Fibroblast of skin of left biceps (primary cell): ENCODE measurements at regions not wholly inside any gene's neighbourhood (a gene's known extent, or its start where the extent isn't known, plus 50 kb on each side); places are given as distances from the start of the nearest gene placed in this dataset.

Experiments
- DNase-seq, 2 experiments: peaks; one replicate each; pipeline ENCODE4 v3.0.0-alpha.2; 2013; ENCODE audit warnings: low read depth in 2 of 2

DNA sequence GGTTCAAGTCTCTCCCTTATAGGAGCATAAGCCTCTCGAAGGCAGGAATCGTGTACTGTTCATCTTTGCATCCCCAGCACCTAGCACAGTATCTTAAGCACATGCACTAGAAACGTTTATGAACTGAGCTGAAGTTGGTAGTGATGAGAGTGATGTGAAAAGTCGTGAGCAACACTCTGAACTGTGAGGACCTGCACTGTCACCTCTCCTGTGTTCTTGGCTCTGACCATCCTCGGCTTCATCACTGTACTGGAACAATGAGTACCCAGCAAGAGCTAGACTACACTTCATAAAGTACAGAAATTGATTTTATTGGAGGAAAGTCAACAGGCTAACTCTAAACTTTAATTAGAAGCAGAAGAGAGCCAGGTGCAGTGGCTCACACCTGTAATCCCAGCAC, 473.6 kb downstream of the BCAT1 start:
- DNase-seq = no peak

DNA sequence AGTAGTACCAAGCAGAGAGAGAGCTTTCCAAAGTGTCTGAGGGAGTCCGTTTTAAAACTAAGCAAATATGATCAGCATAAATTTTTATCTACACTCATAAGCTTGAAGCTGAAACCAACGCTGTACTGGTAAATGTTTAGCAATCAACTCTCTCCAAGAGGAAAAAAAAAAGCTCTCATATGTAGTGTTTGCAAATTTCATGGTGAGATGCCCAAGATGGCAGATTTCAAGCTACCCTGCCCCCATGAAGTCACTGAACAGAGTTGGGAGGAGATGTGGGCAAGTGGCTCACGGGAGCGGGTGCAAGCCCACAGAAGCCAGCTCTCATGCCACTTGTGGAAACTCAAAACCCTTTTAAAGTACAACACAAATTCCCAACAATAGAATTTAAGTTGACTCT, 475.8 kb downstream of the BCAT1 start:
- no peak for DNase-seq

DNA sequence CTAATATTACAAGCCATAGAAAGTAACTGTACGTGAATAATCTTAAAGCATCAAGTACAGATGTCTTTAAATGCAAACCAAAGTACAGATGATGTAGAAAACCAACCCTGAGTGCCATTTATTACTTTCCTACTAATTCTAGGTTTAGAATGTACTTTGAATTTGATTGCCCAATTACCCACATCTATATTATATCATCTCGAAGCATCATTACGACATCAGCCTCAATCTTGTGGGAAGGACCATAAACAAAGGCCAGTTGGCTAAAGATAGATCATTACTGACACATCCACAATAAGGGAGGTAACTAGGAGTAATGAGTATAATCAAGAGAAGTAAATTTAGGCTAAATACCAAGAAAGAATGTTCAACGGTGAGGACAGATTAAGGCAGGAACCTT, 478.9 kb downstream of the BCAT1 start:
- DNase-seq = no peak

DNA sequence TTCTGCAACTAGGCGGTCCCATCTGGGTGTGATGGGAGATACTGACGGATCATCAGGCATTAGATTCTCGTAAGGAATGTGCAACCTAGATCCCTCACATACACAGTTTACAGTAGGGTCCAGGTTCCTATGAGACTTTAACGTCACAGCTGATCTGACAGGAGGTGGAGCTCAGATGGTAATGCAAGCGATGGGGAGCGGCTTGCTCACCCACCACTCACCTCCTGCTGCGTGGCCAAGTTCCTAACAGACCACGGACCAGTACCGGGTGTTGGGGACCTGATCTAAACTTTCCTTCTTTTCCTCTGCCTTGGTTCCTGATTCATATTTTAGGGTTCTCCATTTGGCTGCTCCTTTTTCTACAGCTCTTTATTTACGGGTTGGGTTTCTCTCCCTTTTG, 479.8 kb downstream of the BCAT1 start:
- DNase-seq = no peak

DNA sequence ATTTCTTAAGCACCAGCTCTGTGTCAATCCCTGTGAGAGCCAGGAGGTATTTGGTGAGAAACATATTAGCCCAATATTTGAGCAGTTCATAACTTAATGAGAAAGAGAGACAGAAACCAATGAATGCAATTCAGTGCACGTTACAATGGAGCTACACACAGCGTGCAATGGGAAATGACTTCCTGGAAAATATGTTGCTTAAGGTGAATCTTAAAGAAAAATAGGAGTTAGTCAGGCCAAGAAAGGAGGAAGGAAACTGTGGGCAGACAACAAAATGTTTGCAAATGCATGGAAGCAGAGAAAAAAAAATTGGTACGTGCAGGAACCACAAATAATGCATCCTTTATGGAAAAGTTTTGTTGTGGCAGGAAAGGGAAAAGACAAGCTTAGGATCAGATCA, 481.7 kb downstream of the BCAT1 start:
- DNase-seq = no peak

DNA sequence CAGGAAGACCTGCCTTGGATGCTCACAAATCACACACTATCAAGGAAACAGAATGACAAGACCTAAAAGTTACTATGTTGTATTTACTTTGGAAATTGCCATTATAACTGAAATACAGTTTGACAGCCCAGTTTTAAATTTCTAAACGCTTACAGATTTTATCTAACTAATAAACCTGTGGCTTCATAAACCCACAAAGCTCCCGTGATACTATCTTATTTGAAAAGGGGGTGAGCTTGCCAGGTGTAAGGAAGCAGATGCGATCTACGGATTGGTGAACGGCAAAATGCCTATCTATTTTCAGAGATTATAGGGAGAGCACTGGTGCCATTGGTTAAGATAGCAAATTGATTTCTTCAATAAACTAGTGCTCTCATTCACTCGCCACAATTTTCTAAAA, 485.5 kb downstream of the BCAT1 start:
- no peak for DNase-seq

DNA sequence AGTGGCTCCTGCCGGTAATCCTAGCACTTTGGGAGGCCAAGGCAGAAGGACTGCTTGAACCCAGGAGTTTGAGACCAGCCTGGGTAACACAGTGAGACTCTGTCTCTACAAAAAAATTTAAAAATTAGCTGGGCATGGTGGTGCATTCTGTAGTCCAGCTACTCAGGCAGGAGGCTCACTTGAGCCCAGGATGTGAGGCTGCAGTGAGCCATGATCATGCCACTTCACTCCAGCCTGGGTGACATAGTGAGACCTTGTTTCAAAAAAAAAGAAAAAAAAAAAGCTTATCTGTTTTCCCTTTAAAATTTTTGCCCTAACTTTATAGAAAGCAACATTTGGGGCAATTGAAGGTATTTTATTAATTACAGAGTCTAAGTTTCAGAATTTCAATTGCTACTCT, 486.0 kb downstream of the BCAT1 start:
- no peak for DNase-seq

DNA sequence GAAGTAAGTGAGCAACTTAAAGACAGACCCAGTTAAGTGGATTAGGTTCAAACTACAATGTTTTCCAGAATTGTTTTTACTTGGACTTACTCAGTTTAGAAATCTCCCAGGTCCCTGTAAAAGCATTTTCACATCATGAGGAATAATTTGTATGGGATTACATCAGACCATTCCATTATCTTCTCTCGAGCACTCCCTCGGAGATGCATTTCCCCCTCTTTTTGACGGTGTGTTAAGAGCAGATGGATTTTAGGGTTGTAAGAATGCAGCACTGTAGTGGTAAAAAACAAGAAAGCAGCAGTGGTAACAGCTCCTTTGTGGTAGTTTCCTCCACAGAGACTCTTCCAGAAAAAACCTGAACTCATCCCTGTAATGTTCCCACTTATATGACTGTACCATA, 488.4 kb downstream of the BCAT1 start:
- no peak for DNase-seq

DNA sequence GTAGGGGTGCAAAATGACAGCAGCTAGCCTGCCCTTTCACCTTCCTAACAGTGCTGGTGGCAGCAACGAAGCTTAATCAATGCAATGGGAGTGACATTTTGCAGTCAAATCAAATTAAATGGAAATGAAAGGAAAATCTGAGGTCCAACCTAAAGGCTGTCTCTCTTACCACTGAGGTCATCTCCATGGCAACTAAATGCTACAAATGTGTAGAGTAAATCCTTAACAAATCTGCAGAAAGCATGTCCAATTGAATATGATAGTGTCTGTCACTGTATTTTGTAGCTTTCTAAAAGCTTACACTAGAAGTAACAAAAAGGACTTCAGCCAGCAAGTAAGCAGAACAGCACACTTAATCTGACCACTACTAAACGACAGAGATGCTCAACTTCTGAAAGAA, 488.8 kb downstream of the BCAT1 start:
- DNase-seq = no peak

DNA sequence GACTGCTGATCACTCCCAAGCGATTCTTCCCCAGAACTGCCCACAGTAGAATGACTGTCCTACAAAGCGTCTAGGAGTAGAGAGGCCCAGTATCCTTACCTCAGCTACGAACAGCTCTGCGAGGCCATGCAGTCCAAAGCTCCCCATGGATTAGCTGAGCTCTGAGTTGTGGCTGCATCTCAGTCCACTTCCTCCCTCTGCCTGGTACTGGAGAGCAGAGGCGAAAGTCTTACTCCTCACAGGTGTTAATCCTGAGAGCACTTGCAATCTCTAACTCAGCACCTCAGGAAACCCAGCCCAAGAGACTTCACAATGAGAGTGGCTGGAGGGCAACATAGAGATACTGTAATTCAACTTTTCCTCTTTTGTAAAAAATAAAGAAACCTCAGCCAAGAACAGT, 493.1 kb downstream of the BCAT1 start:
- no peak for DNase-seq

DNA sequence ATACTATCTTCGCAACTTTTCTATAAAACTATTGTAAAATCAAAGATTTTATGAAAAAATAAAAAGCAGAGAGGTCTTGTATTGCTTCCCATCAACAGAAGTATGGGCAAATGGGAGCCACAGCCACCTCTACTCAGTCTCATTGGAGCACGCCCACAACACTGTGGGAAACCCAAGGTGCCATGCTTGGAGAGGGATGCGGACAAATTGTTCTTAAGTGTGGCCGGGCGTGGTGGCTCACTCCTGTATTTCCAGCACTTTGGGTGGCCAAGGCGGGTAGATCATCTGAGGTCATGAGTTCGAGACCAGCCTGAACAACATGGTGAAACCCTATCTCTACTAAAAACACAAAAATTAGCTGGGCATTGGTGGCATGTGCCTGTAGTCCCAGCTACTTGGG, 498.2 kb upstream of the SOX5 start:
- no peak for DNase-seq

DNA sequence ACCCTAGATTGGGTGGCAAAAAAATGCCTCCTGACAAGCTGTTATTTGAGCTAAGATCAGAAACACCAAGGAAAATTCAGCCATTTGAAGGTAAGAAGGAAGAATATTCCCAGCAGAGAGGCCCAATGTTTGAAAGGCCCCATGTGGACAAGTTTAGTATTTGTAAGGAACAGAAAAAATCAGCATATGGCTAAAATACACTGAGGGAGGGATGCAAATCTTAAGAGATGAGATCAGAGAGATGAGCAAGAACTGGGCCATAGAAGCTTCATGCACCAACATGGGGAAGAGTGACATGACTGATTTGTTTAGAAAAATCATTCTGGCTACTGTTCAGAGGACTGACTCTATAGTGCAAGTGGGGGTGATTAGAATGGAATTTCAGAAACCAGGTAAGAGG, 496.8 kb upstream of the SOX5 start:
- DNase-seq = no peak

DNA sequence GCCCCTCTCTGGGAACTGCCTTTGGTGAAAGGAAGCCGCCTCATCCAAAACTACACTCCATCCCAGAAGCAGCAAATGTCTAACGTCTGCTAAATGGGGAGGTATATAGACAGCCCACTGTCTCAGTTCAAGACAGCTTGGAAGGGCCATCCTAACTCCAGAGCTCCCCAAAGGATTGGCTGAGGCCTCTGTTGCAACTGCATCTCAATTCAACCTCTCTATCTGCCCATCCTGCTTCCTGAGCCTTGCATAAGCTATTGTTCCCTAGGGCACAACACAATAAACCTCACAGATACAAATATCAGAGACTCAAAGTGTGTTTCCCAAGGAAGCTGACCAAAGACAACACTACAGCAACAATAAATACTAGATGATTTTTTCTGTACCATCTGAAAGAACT, 495.2 kb upstream of the SOX5 start:
- no peak for DNase-seq

DNA sequence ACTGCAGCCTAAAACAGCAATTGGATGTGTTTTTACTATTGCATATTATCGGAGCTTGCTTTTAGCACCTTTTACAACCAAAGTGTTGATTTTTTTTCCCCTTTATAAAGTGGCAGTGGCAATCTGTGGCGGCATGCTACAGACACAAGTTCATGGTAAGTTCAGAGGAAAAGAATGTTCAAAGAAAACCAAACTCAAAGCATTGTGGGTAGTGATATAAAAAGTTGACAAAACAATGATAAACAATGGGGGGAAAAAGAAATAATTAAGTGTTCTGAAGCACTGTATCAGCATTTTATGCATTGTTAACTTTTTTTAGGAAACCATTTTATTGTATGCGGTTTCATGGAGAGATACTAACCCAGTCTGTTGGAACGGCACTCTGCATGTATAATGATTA, 492.0 kb upstream of the SOX5 start:
- DNase-seq = no peak

DNA sequence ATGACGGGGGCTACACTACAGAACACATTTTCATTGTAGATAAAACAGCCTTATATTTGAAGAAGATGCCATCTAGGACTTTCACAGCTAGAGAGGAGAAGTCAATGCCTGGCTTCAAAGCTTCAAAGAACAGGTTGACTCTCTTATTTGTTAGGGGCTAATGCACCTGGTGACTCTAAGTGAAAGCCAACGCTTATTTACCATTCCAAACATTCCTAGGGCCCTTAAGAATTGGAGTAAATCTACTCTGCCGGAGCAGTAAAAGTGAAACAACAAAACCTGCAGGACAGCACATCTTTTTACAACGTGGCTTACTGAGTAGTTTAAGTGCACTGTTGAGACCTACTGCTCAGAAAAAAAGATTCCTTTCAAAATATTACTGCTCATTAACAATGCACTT, 487.2 kb upstream of the SOX5 start:
- no peak for DNase-seq

DNA sequence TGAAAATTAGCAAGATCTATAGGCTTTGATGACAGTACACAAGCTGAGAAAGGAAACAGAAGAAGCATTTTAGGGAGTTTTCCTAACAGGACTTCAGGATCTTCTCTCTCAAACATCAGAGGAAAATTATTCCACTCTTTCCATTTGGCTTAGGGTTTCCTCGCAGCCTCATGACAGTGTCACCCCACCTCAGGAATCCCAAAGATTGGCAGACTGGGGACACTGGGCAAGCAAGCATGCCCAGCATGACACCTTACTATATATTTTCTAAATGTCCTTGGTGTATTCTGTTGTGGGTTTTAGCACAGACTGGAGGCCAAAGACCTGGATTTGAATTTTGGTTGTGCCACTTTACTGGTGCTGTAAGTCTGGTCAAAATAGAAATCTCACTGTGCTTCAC, 482.4 kb upstream of the SOX5 start:
- no peak for DNase-seq

DNA sequence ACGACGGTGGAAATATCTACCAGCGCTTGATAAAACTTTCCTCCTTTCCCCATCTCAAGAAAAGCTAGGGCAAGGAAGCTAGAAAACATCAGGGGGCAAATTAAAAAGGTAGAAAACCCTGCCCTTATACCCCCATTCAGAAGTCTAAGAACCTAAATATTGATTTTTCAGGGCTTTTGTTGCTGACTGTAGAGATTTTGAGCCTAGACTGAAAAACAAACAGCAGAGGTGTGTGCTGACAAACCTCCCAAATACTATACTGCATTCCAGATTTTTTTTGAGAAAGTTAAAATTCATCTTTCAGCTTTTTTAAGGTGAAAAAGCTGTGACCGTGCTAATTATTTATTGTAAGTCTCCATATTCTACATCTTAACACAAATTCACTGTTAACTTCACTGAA, 478.3 kb upstream of the SOX5 start:
- DNase-seq = no peak

DNA sequence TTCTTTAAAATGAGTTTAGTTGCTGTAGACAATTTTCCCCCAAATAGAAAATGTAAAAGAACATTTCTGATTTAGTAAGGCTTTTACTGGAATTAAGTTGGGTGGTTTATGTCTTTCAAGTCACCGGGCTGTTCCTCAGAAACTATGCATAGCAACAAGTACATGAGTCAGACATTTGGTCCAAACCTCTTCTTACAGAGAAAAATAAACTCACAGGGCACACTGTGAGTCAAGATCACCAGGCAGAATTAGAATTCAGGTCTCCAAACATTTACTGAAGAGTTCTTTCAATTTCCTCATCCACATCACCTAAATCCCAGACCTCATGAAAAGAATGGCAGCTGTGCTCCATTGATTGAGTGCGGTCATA, 476.1 kb upstream of the SOX5 start:
- no peak for DNase-seq

DNA sequence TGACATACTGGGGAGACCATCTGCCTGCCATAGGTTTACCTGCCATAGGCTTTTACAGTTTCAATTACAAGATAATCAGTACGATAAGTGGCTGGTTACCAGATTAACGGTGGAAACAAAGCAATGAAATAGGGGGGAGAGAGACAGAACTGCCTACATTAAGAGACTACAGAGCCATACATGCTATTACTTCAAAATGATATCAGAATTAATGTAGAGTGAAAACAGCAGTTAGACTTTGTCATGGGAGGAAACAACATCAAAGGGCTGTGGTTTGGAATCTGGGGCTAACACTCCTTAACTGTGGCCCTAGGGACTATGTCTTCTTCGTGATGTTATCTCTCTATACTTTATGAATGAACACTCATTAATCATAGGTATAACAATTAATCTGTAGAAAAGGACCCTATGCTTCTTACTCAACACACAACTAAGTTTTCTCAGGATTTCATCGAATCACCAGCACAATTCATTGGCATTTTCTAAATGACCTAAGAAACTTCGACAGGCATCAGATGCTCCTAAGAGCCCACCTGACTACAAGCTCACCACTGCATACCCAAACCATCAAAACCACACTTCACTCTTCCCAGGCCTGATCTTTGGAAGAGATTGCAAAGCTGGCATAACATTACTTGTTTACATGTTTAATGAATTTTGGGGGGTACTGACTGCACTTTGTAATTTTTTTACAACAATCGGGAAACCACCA, 475.6 kb upstream of the SOX5 start:
- no peak for DNase-seq

DNA sequence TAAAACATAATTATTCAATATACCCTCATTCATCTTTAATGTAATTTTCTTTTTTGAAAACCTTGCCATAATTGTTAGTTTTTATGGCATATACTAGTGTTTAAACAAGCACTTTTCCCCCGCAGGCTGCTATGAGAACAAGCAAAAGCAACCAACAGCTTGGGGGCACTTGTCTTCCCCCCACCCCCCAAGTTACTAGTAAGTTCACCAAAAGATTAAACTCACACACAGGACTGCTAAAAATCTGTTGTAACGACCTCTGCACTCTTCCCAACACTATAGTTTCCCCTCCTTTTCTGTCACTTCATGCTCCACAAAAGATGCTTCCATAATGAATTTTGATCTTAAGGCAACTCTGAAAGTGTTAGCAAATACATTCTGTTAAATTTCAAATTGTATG, 474.9 kb upstream of the SOX5 start:
- no peak for DNase-seq

DNA sequence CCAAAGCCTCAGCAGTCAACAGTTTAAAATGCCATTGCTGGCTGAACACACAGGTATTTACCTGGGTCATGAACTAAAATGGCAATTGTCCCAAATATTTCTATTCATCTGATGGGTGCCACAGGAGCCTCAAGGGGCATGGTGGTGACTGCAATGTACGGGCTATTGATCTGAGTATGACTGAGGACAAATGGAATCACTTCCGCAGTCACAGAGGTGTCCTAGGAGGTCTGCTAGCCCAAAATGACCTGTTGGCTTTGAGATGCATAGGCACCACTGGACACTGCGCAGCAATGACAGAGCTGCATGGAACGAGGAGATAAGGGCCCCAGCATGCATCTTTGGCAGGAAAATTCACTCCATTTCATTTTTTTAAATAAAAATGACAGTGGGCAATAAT, 474.1 kb upstream of the SOX5 start:
- no peak for DNase-seq

DNA sequence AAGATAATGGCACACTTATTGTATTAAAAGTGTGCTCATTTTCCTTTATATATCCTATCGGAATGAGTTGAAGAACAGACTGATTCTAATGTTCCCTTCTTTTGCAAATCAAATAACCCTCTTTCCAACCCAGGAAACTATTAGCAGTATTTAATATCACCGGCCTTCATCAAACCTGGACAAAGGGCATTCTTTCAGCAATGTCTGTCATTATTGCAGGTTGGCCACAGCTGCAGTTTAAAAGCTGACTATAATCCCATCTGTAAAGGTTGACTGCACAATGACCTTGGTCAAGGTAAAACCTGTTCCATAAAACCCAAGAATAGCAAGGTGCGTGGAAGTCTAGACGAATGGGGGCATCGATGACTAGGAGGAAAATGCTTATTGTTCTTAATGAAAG, 472.3 kb upstream of the SOX5 start:
- no peak for DNase-seq

DNA sequence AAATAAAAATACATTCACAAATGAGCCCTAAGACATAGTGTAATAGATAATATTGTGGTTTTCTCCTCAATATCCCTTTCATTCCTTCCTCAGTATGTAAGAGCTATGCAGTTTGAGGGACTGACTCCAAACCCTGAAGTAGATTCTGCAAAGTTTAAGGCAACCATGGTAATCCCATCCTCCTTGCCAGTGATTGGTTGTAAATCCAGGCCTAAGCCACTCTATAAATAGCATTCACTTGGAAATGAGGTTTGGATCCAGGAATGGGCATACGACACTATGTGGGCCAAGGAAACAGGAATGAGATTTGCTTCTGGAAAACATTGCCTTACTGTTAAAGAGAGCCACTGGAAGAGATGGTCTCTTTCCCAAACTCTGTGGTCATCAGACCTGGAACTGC, 468.7 kb upstream of the SOX5 start:
- no peak for DNase-seq

DNA sequence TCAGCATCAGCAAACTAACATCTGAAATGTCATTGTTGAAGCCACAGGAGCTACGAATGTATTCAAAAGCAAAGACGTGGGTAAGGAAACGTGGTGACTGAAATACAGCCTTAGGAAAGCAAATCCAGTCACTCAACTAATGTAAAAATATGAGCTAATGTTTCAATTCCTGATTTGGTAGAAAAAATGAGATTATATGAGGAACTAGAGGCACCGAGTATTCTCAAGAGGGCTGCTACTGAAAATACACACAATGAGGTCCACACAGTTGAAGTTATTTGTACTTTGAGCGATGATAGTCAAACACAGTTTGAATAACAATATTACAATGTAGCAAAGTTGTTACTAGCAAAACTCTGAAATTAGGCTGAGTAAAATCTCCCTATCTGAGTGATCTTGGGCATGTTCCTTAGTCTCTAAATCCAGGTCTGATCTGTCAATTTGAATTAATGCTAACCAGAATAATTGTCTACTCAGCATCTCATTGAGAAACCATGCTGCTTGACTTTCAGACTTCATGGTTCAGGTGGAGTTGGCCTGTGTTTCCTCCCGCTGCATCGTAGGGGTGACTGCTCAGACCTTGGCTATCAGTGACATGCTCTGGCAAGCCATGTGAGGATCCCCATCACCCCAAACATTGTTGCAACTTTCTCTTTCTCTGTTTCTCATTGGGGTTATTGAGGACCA, 467.1 kb upstream of the SOX5 start:
- no peak for DNase-seq
